OCI-LY1 (cell line): ENCODE measurements at regions not wholly inside any gene's neighbourhood (a gene's known extent, or its start where the extent isn't known, plus 50 kb on each side); places are given as distances from the start of the nearest gene placed in this dataset.

ENCODE experiments used
- CTCF ChIP-seq: fragments of 200-600 bp; sonication (generic), shearing (Covaris generic); IDR thresholded peaks from 2 replicates; pipeline ENCODE4 v1.5.1; 2017; ENCODE audit warnings: mild to moderate bottlenecking, antibody characterized with exemption, low read length, moderate library complexity, mixed read lengths
- EZH2 ChIP-seq: fragments of 200-600 bp; sonication (generic), shearing (Covaris generic); IDR thresholded peaks from 2 replicates; pipeline ENCODE4 v1.8.0; 2017; ENCODE audit warnings: borderline replicate concordance, mixed run types, mild to moderate bottlenecking, antibody characterized with exemption, low read length, moderate library complexity, mixed read lengths

GRCh38 chr4:15376145-15376544 is 51.7 kb upstream of the C1QTNF7 start:
- TF ChIP-seq CTCF (no peak), EZH2 (no peak)
